ENCODE measurements at regions not wholly inside any gene's neighbourhood (a gene's known extent, or its start where the extent isn't known, plus 50 kb on each side); places are given as distances from the start of the nearest gene placed in this dataset.

- TF ChIP-seq, protein P1, sequence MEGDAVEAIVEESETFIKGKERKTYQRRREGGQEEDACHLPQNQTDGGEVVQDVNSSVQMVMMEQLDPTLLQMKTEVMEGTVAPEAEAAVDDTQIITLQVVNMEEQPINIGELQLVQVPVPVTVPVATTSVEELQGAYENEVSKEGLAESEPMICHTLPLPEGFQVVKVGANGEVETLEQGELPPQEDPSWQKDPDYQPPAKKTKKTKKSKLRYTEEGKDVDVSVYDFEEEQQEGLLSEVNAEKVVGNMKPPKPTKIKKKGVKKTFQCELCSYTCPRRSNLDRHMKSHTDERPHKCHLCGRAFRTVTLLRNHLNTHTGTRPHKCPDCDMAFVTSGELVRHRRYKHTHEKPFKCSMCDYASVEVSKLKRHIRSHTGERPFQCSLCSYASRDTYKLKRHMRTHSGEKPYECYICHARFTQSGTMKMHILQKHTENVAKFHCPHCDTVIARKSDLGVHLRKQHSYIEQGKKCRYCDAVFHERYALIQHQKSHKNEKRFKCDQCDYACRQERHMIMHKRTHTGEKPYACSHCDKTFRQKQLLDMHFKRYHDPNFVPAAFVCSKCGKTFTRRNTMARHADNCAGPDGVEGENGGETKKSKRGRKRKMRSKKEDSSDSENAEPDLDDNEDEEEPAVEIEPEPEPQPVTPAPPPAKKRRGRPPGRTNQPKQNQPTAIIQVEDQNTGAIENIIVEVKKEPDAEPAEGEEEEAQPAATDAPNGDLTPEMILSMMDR (IDR thresholded peaks at IDR 0.05; ENCODE audit: control extremely low read depth in 1 of 3, insufficient read depth in 1 of 3, low read depth in 1 of 3, low read length in 3 of 3) = no peak
- TF ChIP-seq PHF8 (conservative IDR thresholded peaks at IDR 0.05; ENCODE audit: low read depth, low read length) (no peak), EP300 (IDR thresholded peaks at IDR 0.05; ENCODE audit: borderline replicate concordance in 1 of 2, low read depth in 2 of 2, low read length in 2 of 2) (no peak), BRCA1 (IDR thresholded peaks at IDR 0.05; ENCODE audit: low read depth, low read length) (no peak), JUN (IDR thresholded peaks at IDR 0.05; ENCODE audit: low read depth, low read length) (no peak), EGR1 (IDR thresholded peaks at IDR 0.05; ENCODE audit: borderline replicate concordance, low read depth, low read length) (no peak), EZH2 (IDR thresholded peaks at IDR 0.05; ENCODE audit: low read depth, low read length, severe bottlenecking) (no peak), POLR2AphosphoS5 (IDR thresholded peaks at IDR 0.05; ENCODE audit: low read depth, low read length) (no peak), HDAC6 (IDR thresholded peaks at IDR 0.05; ENCODE audit: low read depth, low read length) (no peak)
- TF ChIP-seq, protein P2, sequence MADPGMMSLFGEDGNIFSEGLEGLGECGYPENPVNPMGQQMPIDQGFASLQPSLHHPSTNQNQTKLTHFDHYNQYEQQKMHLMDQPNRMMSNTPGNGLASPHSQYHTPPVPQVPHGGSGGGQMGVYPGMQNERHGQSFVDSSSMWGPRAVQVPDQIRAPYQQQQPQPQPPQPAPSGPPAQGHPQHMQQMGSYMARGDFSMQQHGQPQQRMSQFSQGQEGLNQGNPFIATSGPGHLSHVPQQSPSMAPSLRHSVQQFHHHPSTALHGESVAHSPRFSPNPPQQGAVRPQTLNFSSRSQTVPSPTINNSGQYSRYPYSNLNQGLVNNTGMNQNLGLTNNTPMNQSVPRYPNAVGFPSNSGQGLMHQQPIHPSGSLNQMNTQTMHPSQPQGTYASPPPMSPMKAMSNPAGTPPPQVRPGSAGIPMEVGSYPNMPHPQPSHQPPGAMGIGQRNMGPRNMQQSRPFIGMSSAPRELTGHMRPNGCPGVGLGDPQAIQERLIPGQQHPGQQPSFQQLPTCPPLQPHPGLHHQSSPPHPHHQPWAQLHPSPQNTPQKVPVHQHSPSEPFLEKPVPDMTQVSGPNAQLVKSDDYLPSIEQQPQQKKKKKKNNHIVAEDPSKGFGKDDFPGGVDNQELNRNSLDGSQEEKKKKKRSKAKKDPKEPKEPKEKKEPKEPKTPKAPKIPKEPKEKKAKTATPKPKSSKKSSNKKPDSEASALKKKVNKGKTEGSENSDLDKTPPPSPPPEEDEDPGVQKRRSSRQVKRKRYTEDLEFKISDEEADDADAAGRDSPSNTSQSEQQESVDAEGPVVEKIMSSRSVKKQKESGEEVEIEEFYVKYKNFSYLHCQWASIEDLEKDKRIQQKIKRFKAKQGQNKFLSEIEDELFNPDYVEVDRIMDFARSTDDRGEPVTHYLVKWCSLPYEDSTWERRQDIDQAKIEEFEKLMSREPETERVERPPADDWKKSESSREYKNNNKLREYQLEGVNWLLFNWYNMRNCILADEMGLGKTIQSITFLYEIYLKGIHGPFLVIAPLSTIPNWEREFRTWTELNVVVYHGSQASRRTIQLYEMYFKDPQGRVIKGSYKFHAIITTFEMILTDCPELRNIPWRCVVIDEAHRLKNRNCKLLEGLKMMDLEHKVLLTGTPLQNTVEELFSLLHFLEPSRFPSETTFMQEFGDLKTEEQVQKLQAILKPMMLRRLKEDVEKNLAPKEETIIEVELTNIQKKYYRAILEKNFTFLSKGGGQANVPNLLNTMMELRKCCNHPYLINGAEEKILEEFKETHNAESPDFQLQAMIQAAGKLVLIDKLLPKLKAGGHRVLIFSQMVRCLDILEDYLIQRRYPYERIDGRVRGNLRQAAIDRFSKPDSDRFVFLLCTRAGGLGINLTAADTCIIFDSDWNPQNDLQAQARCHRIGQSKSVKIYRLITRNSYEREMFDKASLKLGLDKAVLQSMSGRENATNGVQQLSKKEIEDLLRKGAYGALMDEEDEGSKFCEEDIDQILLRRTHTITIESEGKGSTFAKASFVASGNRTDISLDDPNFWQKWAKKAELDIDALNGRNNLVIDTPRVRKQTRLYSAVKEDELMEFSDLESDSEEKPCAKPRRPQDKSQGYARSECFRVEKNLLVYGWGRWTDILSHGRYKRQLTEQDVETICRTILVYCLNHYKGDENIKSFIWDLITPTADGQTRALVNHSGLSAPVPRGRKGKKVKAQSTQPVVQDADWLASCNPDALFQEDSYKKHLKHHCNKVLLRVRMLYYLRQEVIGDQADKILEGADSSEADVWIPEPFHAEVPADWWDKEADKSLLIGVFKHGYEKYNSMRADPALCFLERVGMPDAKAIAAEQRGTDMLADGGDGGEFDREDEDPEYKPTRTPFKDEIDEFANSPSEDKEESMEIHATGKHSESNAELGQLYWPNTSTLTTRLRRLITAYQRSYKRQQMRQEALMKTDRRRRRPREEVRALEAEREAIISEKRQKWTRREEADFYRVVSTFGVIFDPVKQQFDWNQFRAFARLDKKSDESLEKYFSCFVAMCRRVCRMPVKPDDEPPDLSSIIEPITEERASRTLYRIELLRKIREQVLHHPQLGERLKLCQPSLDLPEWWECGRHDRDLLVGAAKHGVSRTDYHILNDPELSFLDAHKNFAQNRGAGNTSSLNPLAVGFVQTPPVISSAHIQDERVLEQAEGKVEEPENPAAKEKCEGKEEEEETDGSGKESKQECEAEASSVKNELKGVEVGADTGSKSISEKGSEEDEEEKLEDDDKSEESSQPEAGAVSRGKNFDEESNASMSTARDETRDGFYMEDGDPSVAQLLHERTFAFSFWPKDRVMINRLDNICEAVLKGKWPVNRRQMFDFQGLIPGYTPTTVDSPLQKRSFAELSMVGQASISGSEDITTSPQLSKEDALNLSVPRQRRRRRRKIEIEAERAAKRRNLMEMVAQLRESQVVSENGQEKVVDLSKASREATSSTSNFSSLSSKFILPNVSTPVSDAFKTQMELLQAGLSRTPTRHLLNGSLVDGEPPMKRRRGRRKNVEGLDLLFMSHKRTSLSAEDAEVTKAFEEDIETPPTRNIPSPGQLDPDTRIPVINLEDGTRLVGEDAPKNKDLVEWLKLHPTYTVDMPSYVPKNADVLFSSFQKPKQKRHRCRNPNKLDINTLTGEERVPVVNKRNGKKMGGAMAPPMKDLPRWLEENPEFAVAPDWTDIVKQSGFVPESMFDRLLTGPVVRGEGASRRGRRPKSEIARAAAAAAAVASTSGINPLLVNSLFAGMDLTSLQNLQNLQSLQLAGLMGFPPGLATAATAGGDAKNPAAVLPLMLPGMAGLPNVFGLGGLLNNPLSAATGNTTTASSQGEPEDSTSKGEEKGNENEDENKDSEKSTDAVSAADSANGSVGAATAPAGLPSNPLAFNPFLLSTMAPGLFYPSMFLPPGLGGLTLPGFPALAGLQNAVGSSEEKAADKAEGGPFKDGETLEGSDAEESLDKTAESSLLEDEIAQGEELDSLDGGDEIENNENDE (IDR thresholded peaks at IDR 0.05; ENCODE audit: insufficient replicate concordance, low read length) = no peak
- TF ChIP-seq, protein P3, sequence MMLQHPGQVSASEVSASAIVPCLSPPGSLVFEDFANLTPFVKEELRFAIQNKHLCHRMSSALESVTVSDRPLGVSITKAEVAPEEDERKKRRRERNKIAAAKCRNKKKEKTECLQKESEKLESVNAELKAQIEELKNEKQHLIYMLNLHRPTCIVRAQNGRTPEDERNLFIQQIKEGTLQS (IDR thresholded peaks at IDR 0.05; ENCODE audit: insufficient read depth, low read depth, low read length) = no peak
- TF ChIP-seq, protein P4, sequence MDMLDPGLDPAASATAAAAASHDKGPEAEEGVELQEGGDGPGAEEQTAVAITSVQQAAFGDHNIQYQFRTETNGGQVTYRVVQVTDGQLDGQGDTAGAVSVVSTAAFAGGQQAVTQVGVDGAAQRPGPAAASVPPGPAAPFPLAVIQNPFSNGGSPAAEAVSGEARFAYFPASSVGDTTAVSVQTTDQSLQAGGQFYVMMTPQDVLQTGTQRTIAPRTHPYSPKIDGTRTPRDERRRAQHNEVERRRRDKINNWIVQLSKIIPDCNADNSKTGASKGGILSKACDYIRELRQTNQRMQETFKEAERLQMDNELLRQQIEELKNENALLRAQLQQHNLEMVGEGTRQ (IDR thresholded peaks at IDR 0.05; ENCODE audit: low read length) = no peak
These were observed 565.6 kb downstream of the TMEM182 start for GRCh38 chr2:103327386-103327785.
